ENCODE measurements at regions not wholly inside any gene's neighbourhood (a gene's known extent, or its start where the extent isn't known, plus 50 kb on each side); places are given as distances from the start of the nearest gene placed in this dataset.
A peak's percentile ranks its signal among the peaks of the same experiment; 100 is the strongest.

GRCh38 chr16:59090541-59090940, 356.4 kb upstream of the GOT2 start:
- no peak for DNase-seq
- H3K4me1 ChIP-seq, result no peaks in the 10 kb centered on the region
- intact Hi-C loops (cut with DNase I; ENCODE audit: low total_unique reads), result no loop called here
- H3K4me3 ChIP-seq, result no peak overlapping the region
- TF ChIP-seq POLR2A (IDR thresholded peaks at IDR 0.05) (no peak), POLR2AphosphoS5 (IDR thresholded peaks at IDR 0.05) (no peak)
- no peaks in the 10 kb centered on the region for H3K9me3 ChIP-seq
- no peaks in the 10 kb centered on the region for H3K27me3 ChIP-seq
- no peaks in the 10 kb centered on the region for H3K36me3 ChIP-seq
- H3K27ac ChIP-seq, result no peak overlapping the region
- WGBS, 5 donors, result 72 to 94% (median 81%) methylated on average over 1 of the region's 1 CpG

- H3K36me3 ChIP-seq, result no peaks in the 10 kb centered on the region
- TF ChIP-seq EP300 (IDR thresholded peaks at IDR 0.05) (no peak), POLR2A (IDR thresholded peaks at IDR 0.05) (no peak)
- no peaks in the 10 kb centered on the region for H3K9me3 ChIP-seq
- H3K27ac ChIP-seq, result no peak overlapping the region
- intact Hi-C loops (cut with DNase I; ENCODE audit: low total_unique reads), result no loop called here
- no peaks in the 10 kb centered on the region for H3K4me1 ChIP-seq
- peak in 1 of 2 donors; percentile 7 for DNase-seq
- 84 to 89% (median 88%) methylated on average over 8 of the region's 8 CpGs for WGBS, 5 donors
- H3K4me3 ChIP-seq, result no peak overlapping the region
- no peaks in the 10 kb centered on the region for H3K27me3 ChIP-seq
These were observed 354.3 kb upstream of the GOT2 start for GRCh38 chr16:59088431-59088830.

- no peaks in the 10 kb centered on the region for H3K9me3 ChIP-seq
- WGBS, 5 donors, result 69 to 76% (median 69%) methylated on average over 3 of the region's 3 CpGs
These were observed 353.5 kb upstream of the GOT2 start for GRCh38 chr16:59087641-59088040.

GRCh38 chr16:59067205-59067604, 333.1 kb upstream of the GOT2 start:
- WGBS, 5 donors, result 25 to 47% (median 32%) methylated on average over 1 of the region's 1 CpG
- DNase-seq, result no peak
- Histone ChIP-seq H3K27ac (no peak overlapping the region), H3K9me3 (peaks cover 0 to 12% (median 2%) of the 10 kb centered on the region in 4 donors), H3K36me3 (no peaks in the 10 kb centered on the region), H3K27me3 (no peaks in the 10 kb centered on the region), H3K4me3 (no peak overlapping the region), H3K4me1 (no peaks in the 10 kb centered on the region)
- no peak for TF ChIP-seq POLR2A (IDR thresholded peaks at IDR 0.05)
- no peak for TF ChIP-seq CTCF (IDR thresholded peaks at IDR 0.05)
- TF ChIP-seq EP300 (IDR thresholded peaks at IDR 0.05), result no peak
- TF ChIP-seq POLR2AphosphoS5 (IDR thresholded peaks at IDR 0.05), result no peak
- intact Hi-C loops (cut with DNase I; ENCODE audit: low total_unique reads), result no loop called here

More at GRCh38 chr16:59087641-59088040, 353.5 kb upstream of the GOT2 start:
- Histone ChIP-seq H3K36me3 (no peaks in the 10 kb centered on the region), H3K27ac (no peak overlapping the region), H3K4me1 (no peaks in the 10 kb centered on the region), H3K27me3 (no peaks in the 10 kb centered on the region), H3K4me3 (no peak overlapping the region)
- DNase-seq, result no peak
- TF ChIP-seq POLR2A (IDR thresholded peaks at IDR 0.05) (no peak), POLR2AphosphoS5 (IDR thresholded peaks at IDR 0.05) (no peak), CTCF (IDR thresholded peaks at IDR 0.05) (no peak), EP300 (IDR thresholded peaks at IDR 0.05) (no peak)
- intact Hi-C loops (cut with DNase I; ENCODE audit: low total_unique reads), result no loop called here

- Histone ChIP-seq H3K4me1 (no peaks in the 10 kb centered on the region), H3K4me3 (no peak overlapping the region), H3K9me3 (no peaks in the 10 kb centered on the region), H3K27ac (no peak overlapping the region), H3K27me3 (no peaks in the 10 kb centered on the region), H3K36me3 (no peaks in the 10 kb centered on the region)
- intact Hi-C loops (cut with DNase I; ENCODE audit: low total_unique reads), result no loop called here
- no peak for TF ChIP-seq POLR2AphosphoS5 (IDR thresholded peaks at IDR 0.05)
- no peak for TF ChIP-seq POLR2A (IDR thresholded peaks at IDR 0.05)
- TF ChIP-seq EP300 (IDR thresholded peaks at IDR 0.05), result no peak
- TF ChIP-seq CTCF (IDR thresholded peaks at IDR 0.05), result no peak
- no peak for DNase-seq
- WGBS, 5 donors, result 63 to 86% (median 78%) methylated on average over 1 of the region's 1 CpG
These were observed 326.1 kb upstream of the GOT2 start for GRCh38 chr16:59060207-59060606.

Measured in stomach (tissue), 8 donors.